ENCODE measurements at regions not wholly inside any gene's neighbourhood (a gene's known extent, or its start where the extent isn't known, plus 50 kb on each side); places are given as distances from the start of the nearest gene placed in this dataset.

DNA sequence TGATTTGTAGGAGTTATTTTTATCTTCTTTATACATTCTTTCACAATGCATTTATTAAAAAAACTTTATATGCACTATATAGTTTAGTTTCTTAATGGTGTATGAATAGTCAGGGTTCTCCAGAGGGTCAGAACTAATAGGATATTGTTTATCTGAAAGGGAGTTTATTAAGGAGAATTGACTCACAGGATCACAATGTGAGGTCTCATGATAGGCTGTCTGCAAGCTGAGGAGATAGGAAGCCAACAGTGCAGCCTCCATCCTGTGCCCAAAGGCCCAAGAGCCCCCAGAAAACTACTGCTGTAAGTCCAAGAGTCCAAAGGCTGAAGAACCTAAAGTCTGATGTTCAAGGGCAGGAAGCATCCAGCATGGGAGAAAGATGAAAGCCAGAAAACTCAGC lies 192.8 kb upstream of the AHR start:
- Histone ChIP-seq H3K23ac (ENCODE audit: insufficient read length) (no peak overlapping the region), H3K9ac (replicated peaks in 1 of 4; ENCODE audit: extremely low read depth in 1 of 4, low read depth in 3 of 4, low read length in 3 of 4) (no peak overlapping the region), H4K5ac (ENCODE audit: insufficient read length, low read depth, low read length) (no peak overlapping the region), H3K4me3 (ENCODE audit: extremely low read depth in 1 of 4, insufficient read depth in 2 of 4, low read depth in 3 of 4, low read length in 4 of 4) (no peak overlapping the region), H4K91ac (replicated peaks; ENCODE audit: insufficient read length, low read length) (no peak overlapping the region), H3K79me1 (ENCODE audit: low read depth, low read length) (no peaks in the 10 kb centered on the region), H3K79me2 (ENCODE audit: control insufficient read depth in 1 of 2, insufficient read depth in 2 of 2, low read length in 2 of 2) (no peaks in the 10 kb centered on the region), H2BK12ac (ENCODE audit: low read depth, low read length) (no peak overlapping the region), H4K20me1 (replicated peaks in 1 of 2; ENCODE audit: control insufficient read depth in 1 of 2, insufficient read depth in 2 of 2, low read length in 2 of 2) (no peaks in the 10 kb centered on the region), H3K4me2 (ENCODE audit: insufficient read depth in 1 of 2, low read depth in 2 of 2, low read length in 2 of 2) (no peak overlapping the region), H2BK20ac (ENCODE audit: low read length) (no peak overlapping the region), H4K8ac (ENCODE audit: extremely low read depth, insufficient read depth, low read length) (no peak overlapping the region), H2BK5ac (ENCODE audit: low read depth, low read length) (no peak overlapping the region), H2AFZ (ENCODE audit: low read length) (no peak overlapping the region), H2BK15ac (ENCODE audit: low read length) (no peak overlapping the region), H2BK120ac (replicated peaks; ENCODE audit: low read depth, low read length) (no peak overlapping the region), H3K36me3 (ENCODE audit: control insufficient read depth in 2 of 4, insufficient read depth in 4 of 4, low read length in 3 of 4) (no peaks in the 10 kb centered on the region), H2AK5ac (ENCODE audit: low read depth, low read length) (no peak overlapping the region), H3K18ac (ENCODE audit: extremely low read depth, low read length) (no peak overlapping the region), H3K9me3 (ENCODE audit: insufficient read depth in 2 of 2, low read depth in 1 of 2, low read length in 1 of 2) (no peaks in the 10 kb centered on the region), H3K4me1 (replicated peaks in 1 of 4; ENCODE audit: control insufficient read depth in 3 of 4, insufficient read depth in 4 of 4, low read length in 3 of 4) (peaks cover 0 to 4% (median 2%) of the 10 kb centered on the region in 4 experiments; a peak in 1 of 7 replicates), H3K56ac (replicated peaks; ENCODE audit: insufficient read length, low read depth, low read length) (no peak overlapping the region), H3K27ac (ENCODE audit: low read depth, low read length) (no peak overlapping the region), H3K27me3 (replicated peaks in 1 of 4; ENCODE audit: control insufficient read depth in 3 of 4, extremely low read depth in 1 of 4, insufficient read depth in 3 of 4, low read length in 3 of 4) (no peaks in the 10 kb centered on the region), H3K23me2 (ENCODE audit: low read depth, low read length) (no peaks in the 10 kb centered on the region), H3K14ac (ENCODE audit: insufficient read length) (no peak overlapping the region), H3K4ac (replicated peaks; ENCODE audit: insufficient read length, low read depth, low read length) (no peak overlapping the region)
- DNase-seq (ENCODE audit: low read depth in 1 of 2, low spot score in 2 of 2) (no peak), FAIRE-seq (no peak)
- POLR2A ChIA-PET (ENCODE audit: partially characterized antibody) = no interaction called here
- CTCF ChIA-PET (ENCODE audit: partially characterized antibody) = no interaction called here
- TF ChIP-seq TBP (IDR thresholded peaks at IDR 0.05; ENCODE audit: low read depth, low read length) = no peak
- no peak for TF ChIP-seq POLR2A (IDR thresholded peaks at IDR 0.05; ENCODE audit: control extremely low read depth in 1 of 2, low read depth in 2 of 2, low read length in 2 of 2)
- no peak for TF ChIP-seq CBX8 (IDR thresholded peaks at IDR 0.05; ENCODE audit: borderline replicate concordance, low read depth, low read length)
- TF ChIP-seq TCF12 (IDR thresholded peaks at IDR 0.05; ENCODE audit: low read depth, low read length) = no peak
- no peak for TF ChIP-seq PHF8 (conservative IDR thresholded peaks at IDR 0.05; ENCODE audit: low read depth, low read length)
- no peak for TF ChIP-seq GTF2F1 (IDR thresholded peaks at IDR 0.05; ENCODE audit: borderline replicate concordance, low read depth, low read length)
- TF ChIP-seq CBX5 (IDR thresholded peaks at IDR 0.05; ENCODE audit: low read depth, low read length) = no peak
- TF ChIP-seq TAF1 (IDR thresholded peaks at IDR 0.05; ENCODE audit: low read depth, low read length) = no peak
- no peak for TF ChIP-seq SP4 (IDR thresholded peaks at IDR 0.05; ENCODE audit: low read length)
- TF ChIP-seq POU5F1 (IDR thresholded peaks at IDR 0.05; ENCODE audit: low read depth, low read length) = no peak
- no peak for TF ChIP-seq SRF (IDR thresholded peaks at IDR 0.05; ENCODE audit: low read depth, low read length)
- no peak for TF ChIP-seq JUN (IDR thresholded peaks at IDR 0.05; ENCODE audit: low read depth, low read length)
- TF ChIP-seq, protein P1, sequence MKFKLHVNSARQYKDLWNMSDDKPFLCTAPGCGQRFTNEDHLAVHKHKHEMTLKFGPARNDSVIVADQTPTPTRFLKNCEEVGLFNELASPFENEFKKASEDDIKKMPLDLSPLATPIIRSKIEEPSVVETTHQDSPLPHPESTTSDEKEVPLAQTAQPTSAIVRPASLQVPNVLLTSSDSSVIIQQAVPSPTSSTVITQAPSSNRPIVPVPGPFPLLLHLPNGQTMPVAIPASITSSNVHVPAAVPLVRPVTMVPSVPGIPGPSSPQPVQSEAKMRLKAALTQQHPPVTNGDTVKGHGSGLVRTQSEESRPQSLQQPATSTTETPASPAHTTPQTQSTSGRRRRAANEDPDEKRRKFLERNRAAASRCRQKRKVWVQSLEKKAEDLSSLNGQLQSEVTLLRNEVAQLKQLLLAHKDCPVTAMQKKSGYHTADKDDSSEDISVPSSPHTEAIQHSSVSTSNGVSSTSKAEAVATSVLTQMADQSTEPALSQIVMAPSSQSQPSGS (IDR thresholded peaks at IDR 0.05; ENCODE audit: low read length) = no peak
